K562 (cell line): ENCODE measurements at regions not wholly inside any gene's neighbourhood (a gene's known extent, or its start where the extent isn't known, plus 50 kb on each side); places are given as distances from the start of the nearest gene placed in this dataset.
"Not testable (repeated sequence)": the region's sequence is repeated elsewhere in the genome, so short reads cannot be mapped to it uniquely, and the experiment has no call there.

Experiments used
- ATAC-seq: fragments of 200-7000 bp; cut with Tn5 transposase; 3 replicates; pipeline ENCODE4 v1.9.1; 2020; ENCODE audit warnings: moderate library complexity
- BruUV-seq: library from RNA; stranded (reverse); fragments of 400-500 nt; replicated peaks from 2 replicates; lab custom pipeline; 2021; lab: Mats Ljungman, UMichigan
- CTCF ChIA-PET: fragments of 300-600 bp; formaldehyde crosslinking; extraction: SDS; loops from one replicate; lab custom pipeline; 2021; ENCODE audit warnings: low intra/inter-chr PET ratio; lab: Yijun Ruan, JAX
- POLR2A ChIA-PET: fragments of 300-600, 350-650 bp; sonication (Branson Sonifier 250); formaldehyde crosslinking; extraction: SDS; loops from one replicate; lab custom pipeline; 2021; ENCODE audit warnings: antibody characterized with exemption, inconsistent platforms; lab: Yijun Ruan, JAX
- DNase-seq, 4 experiments: peaks; one replicate each; pipeline versions ENCODE4 v3.0.0 to v3.0.0-alpha.2; 2011 to 2018; ENCODE audit warnings: low spot score in 3 of 4, mixed read lengths in 3 of 4; ENCODE audit errors: extremely low read depth in 1 of 4
- FAIRE-seq: peaks from 2 replicates; lab custom pipeline; 2011; peaks lifted over from hg19 to GRCh38; lab: Jason Lieb, UNC
- H2AFZ ChIP-seq: 2 replicates; pipeline ENCODE4 v1.6.0; 2011; ENCODE audit warnings: low read depth, low read length, control low read depth, inconsistent platforms
- H3K27ac ChIP-seq: fragments of 200-600 bp; 3 replicates; pipeline ENCODE4 v1.8.0; 2011; ENCODE audit warnings: low read depth, mild to moderate bottlenecking, control low read depth, inconsistent platforms, low read length, moderate library complexity, mixed read lengths; ENCODE audit errors: extremely low read depth
- H3K27me3 ChIP-seq, 2 experiments: fragments of 300-600 bp in 1 of 2; 2 replicates in 1 of 2; 3 replicates in 1 of 2; pipeline versions ENCODE4 v1.6.0 to v1.8.0; 2011; ENCODE audit warnings: inconsistent platforms in 2 of 2, low read length in 2 of 2, mild to moderate bottlenecking in 1 of 2, mixed read lengths in 1 of 2, moderate library complexity in 1 of 2; ENCODE audit not compliant: control insufficient read depth in 2 of 2, insufficient read depth in 2 of 2
- H3K36me3 ChIP-seq: fragments of 300-600 bp; 3 replicates; pipeline ENCODE4 v1.8.0; 2011; ENCODE audit warnings: mild to moderate bottlenecking, low read length, inconsistent platforms; ENCODE audit not compliant: control insufficient read depth, insufficient read depth
- H3K4me1 ChIP-seq, 2 experiments: fragments of 200-600 bp in 1 of 2; replicated peaks in 1 of 2; 2 replicates in 1 of 2; 3 replicates in 1 of 2; pipeline versions ENCODE4 v1.5.1 to v1.8.0; 2011; ENCODE audit warnings: inconsistent platforms in 2 of 2, low read length in 2 of 2, mild to moderate bottlenecking in 1 of 2, mixed read lengths in 1 of 2, moderate library complexity in 1 of 2; ENCODE audit not compliant: control insufficient read depth in 2 of 2, insufficient read depth in 2 of 2
- H3K4me2 ChIP-seq: 2 replicates; pipeline ENCODE4 v1.6.1; 2011; ENCODE audit warnings: low read length, control low read depth, inconsistent platforms, mixed read lengths; ENCODE audit not compliant: insufficient read depth
- H3K4me3 ChIP-seq: fragments of 200-600 bp; sonication (generic), shearing (Covaris generic); 2 replicates; pipeline ENCODE4 v1.5.1; 2016; ENCODE audit warnings: control low read depth, inconsistent platforms
- H3K79me2 ChIP-seq: fragments of 200-600 bp; 3 replicates; pipeline ENCODE4 v1.8.0; 2011; ENCODE audit warnings: low read length, inconsistent platforms; ENCODE audit not compliant: control insufficient read depth, insufficient read depth
- H3K9ac ChIP-seq, 2 experiments: 2 replicates each; pipeline versions ENCODE4 v1.6.0 to v1.6.1; 2011; ENCODE audit warnings: low read depth in 2 of 2, low read length in 2 of 2, control low read depth in 1 of 2, inconsistent platforms in 1 of 2, mild to moderate bottlenecking in 1 of 2, mixed read lengths in 1 of 2; ENCODE audit not compliant: insufficient read depth in 1 of 2
- H3K9me1 ChIP-seq: one replicate; pipeline ENCODE4 v1.6.0; 2011; ENCODE audit warnings: inconsistent platforms, mild to moderate bottlenecking, low read length, moderate library complexity; ENCODE audit not compliant: control insufficient read depth, insufficient read depth
- H3K9me3 ChIP-seq: replicated peaks from 2 replicates; pipeline ENCODE4 v1.5.1; 2011; ENCODE audit warnings: low read depth, low read length, inconsistent platforms; ENCODE audit not compliant: control insufficient read depth, insufficient read depth
- H4K20me1 ChIP-seq: replicated peaks from 2 replicates; pipeline ENCODE4 v1.6.1; 2011; ENCODE audit warnings: low read length, inconsistent platforms, mixed read lengths; ENCODE audit not compliant: control insufficient read depth, insufficient read depth
- ARID2 ChIP-seq: fragments of 450-650 bp; IDR thresholded peaks from 2 replicates; pipeline ENCODE4 v1.6.1; 2017; ENCODE audit warnings: antibody characterized with exemption, mild to moderate bottlenecking
- BHLHE40 ChIP-seq: IDR thresholded peaks from 2 replicates; pipeline ENCODE4 v1.6.1; 2011; ENCODE audit warnings: low read length, improper control_type of control experiment
- GTF2A2 ChIP-seq: IDR thresholded peaks from 2 replicates; pipeline ENCODE4 v1.6.1; 2016; ENCODE audit warnings: mild to moderate bottlenecking, missing genetic modification characterization, missing compliant biosample characterization
- KDM1A ChIP-seq, 2 experiments: fragments of 450-650 bp; IDR thresholded peaks; 2 replicates each; pipeline ENCODE4 v1.6.1; 2016; ENCODE audit warnings: mild to moderate bottlenecking in 2 of 2
- ZNF592 ChIP-seq: fragments of 450-650 bp; IDR thresholded peaks from 2 replicates; pipeline ENCODE4 v1.6.1; 2017; ENCODE audit warnings: antibody characterized with exemption, mild to moderate bottlenecking
- WGBS: fragments of 100-300 bp; shearing (Covaris generic); methylation state at CpG from one replicate; pipeline ENCODE4 v1.1.6; 2016; ENCODE audit warnings: low coverage, mixed read lengths; ENCODE audit not compliant: insufficient coverage; ENCODE audit errors: missing lambda C conversion rate; 5-methylcytosine and 5-hydroxymethylcytosine counted together
- in situ Hi-C: fragments of 300-500 bp; cut with MboI; formaldehyde crosslinking; loops from 4 replicates; pipeline ENCODE4 v1.15.0; 2018; ENCODE audit warnings: inconsistent platforms, mixed read lengths
- intact Hi-C: fragments of 100-400 bp; cut with micrococcal nuclease; formaldehyde crosslinking; loops from 2 replicates; pipeline ENCODE4 v1.14.2; 2022
- TF ChIP-seq, protein P1 (sequence below): sonication (generic); IDR thresholded peaks from 2 replicates; pipeline ENCODE4 v1.6.1; 2016

DNA sequence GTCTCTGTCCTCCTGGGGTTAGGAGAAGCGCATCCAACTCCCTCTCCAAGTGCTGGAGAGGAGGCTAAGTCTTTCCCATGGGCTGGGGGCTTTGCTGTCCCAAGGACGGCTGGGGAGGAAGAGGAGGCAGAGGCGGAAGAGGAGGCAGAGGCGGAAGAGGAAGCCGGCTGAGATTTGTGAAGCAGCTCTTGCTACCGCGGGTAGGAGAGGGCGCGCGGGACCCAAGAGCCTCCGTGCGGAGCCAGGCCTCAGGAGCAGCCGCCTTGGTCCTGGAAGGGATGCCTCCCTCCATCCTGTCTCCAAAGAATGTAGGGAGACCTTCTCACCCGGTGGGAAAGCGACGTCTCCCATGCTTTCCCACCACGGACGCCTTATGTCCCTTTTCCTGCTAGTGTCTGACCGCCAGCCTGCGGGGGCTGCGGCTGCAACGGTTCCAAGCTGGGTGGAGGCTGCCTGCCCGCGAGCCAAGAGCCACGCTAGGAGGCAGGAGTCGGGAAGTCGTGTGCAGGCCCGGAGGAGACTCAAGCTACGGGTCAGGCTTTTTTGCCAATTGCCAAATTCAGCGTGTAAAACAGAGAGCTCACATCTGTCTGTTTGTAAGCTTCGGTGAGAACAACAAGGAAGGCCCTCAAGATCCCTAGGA, 320.3 kb downstream of the FAM72C start (continued):
- TF ChIP-seq ZNF592 (no peak), KDM1A (IDR thresholded peaks at IDR 0.05) (no peak), ARID2 (no peak), BHLHE40 (no peak), GTF2A2 (tag) (no peak)

DNA sequence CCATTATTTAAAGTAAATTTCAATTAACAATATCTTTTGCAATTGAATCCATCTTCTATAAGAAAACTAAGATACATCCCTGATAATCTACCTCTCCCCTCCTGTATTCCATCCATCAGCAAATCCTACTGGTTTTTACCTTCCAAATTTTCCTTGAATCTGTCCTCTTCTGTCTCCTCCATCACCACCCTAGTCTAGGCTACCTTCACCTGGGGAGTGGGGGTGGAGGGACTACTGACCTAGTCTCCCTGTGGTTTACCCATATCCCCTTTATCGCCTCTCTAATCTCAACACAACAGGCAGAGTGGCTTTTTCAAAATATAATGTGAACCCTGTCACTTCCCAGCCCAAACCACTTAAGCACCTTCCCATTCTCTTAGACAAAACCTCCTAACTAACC, 327.8 kb downstream of the FAM72C start:
- H3K4me3 ChIP-seq, FAIRE-seq, BruUV-seq, H3K4me1 ChIP-seq, CTCF ChIA-PET, H2AFZ ChIP-seq, H3K36me3 ChIP-seq, H3K9ac ChIP-seq, H3K4me2 ChIP-seq, intact Hi-C loops, H3K27ac ChIP-seq, in situ Hi-C loops, H3K79me2 ChIP-seq, H3K9me1 ChIP-seq, DNase-seq, POLR2A ChIA-PET, H3K9me3 ChIP-seq, ATAC-seq, H4K20me1 ChIP-seq: not testable (repeated sequence)
- 0% methylated on average over 1 of the region's 1 CpG for WGBS
- TF ChIP-seq, protein P1, sequence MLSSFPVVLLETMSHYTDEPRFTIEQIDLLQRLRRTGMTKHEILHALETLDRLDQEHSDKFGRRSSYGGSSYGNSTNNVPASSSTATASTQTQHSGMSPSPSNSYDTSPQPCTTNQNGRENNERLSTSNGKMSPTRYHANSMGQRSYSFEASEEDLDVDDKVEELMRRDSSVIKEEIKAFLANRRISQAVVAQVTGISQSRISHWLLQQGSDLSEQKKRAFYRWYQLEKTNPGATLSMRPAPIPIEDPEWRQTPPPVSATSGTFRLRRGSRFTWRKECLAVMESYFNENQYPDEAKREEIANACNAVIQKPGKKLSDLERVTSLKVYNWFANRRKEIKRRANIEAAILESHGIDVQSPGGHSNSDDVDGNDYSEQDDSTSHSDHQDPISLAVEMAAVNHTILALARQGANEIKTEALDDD, result peak; percentile 51; the same call in 1 of the 2 replicates
- peaks cover 2 to 12% of the 10 kb centered on the region in 2 experiments; a peak in 2 of 5 replicates for H3K27me3 ChIP-seq
